HCT116 (cell line): ENCODE measurements at regions not wholly inside any gene's neighbourhood (a gene's known extent, or its start where the extent isn't known, plus 50 kb on each side); places are given as distances from the start of the nearest gene placed in this dataset.

Source experiments
- ATF3 ChIP-seq: IDR thresholded peaks from 2 replicates; pipeline ENCODE4 v1.6.1; 2012
- CBX3 ChIP-seq: IDR thresholded peaks from 2 replicates; pipeline ENCODE4 v1.6.1; 2012; ENCODE audit warnings: low read depth
- CEBPB ChIP-seq: IDR thresholded peaks from 2 replicates; pipeline ENCODE4 v1.6.1; 2012; ENCODE audit warnings: low read depth
- CTCF ChIP-seq, 3 experiments: fragments of 200-600 bp in 1 of 3; sonication (generic) in 1 of 3; IDR thresholded peaks in 2 of 3; conservative IDR thresholded peaks in 1 of 3; 2 replicates each; pipeline ENCODE4 v1.5.1; 2012 to 2017; ENCODE audit warnings: low read depth in 2 of 3, low read length in 2 of 3, antibody characterized with exemption in 1 of 3, borderline replicate concordance in 1 of 3, control low read depth in 1 of 3, mild to moderate bottlenecking in 1 of 3, mixed read lengths in 1 of 3, mixed run types in 1 of 3, moderate library complexity in 1 of 3; ENCODE audit not compliant: insufficient read depth in 1 of 3
- EZH2 ChIP-seq: fragments of 200-600 bp; sonication (generic); IDR thresholded peaks from 2 replicates; pipeline ENCODE4 v1.6.1; 2017; ENCODE audit warnings: antibody characterized with exemption, mixed run types
- FOSL1 ChIP-seq: IDR thresholded peaks from 2 replicates; pipeline ENCODE4 v1.6.1; 2012; ENCODE audit warnings: low read depth
- JUND ChIP-seq: IDR thresholded peaks from 2 replicates; pipeline ENCODE4 v1.6.1; 2012
- POLR2A ChIP-seq: IDR thresholded peaks from 2 replicates; pipeline ENCODE4 v1.7.0; 2011; ENCODE audit warnings: borderline replicate concordance; ENCODE audit not compliant: insufficient read depth, insufficient read length; ENCODE audit errors: extremely low read depth
- RAD21 ChIP-seq: IDR thresholded peaks from 2 replicates; pipeline ENCODE4 v1.6.1; 2012; ENCODE audit warnings: low read depth, mild to moderate bottlenecking
- REST ChIP-seq: IDR thresholded peaks from 2 replicates; pipeline ENCODE4 v1.6.1; 2012; ENCODE audit warnings: low read depth
- SP1 ChIP-seq: IDR thresholded peaks from 2 replicates; pipeline ENCODE4 v1.6.1; 2012; ENCODE audit warnings: low read depth
- TCF7L2 ChIP-seq: IDR thresholded peaks from 2 replicates; pipeline ENCODE4 v1.7.0; 2011; ENCODE audit warnings: borderline replicate concordance, inconsistent platforms; ENCODE audit not compliant: insufficient read depth, insufficient read length; ENCODE audit errors: extremely low read depth
- YY1 ChIP-seq: IDR thresholded peaks from 2 replicates; pipeline ENCODE4 v1.6.1; 2011; ENCODE audit warnings: low read length, low read depth, moderate library complexity, mild to moderate bottlenecking; ENCODE audit not compliant: insufficient replicate concordance; ENCODE audit errors: extremely low read depth
- ZFX ChIP-seq: fragments of 450-650 bp; IDR thresholded peaks from 2 replicates; pipeline ENCODE4 v1.6.1; 2017

- no peak for TF ChIP-seq CTCF (IDR thresholded peaks at IDR 0.05 in 2 of 3, conservative IDR thresholded peaks at IDR 0.05 in 1 of 3; ENCODE audit: borderline replicate concordance in 1 of 3, insufficient read depth in 1 of 3, low read depth in 2 of 3, low read length in 2 of 3)
- no peak for TF ChIP-seq ATF3
- TF ChIP-seq EZH2: no peak
- TF ChIP-seq POLR2A: no peak
- TF ChIP-seq YY1: no peak
- no peak for TF ChIP-seq FOSL1
- no peak for TF ChIP-seq JUND
- no peak for TF ChIP-seq REST
- TF ChIP-seq CBX3: no peak
- TF ChIP-seq SP1: no peak
- TF ChIP-seq CEBPB: no peak
- TF ChIP-seq ZFX: no peak
- no peak for TF ChIP-seq TCF7L2
- TF ChIP-seq RAD21: no peak
Observed at GRCh38 chr2:71830497-71831192, 317.0 kb downstream of the CYP26B1 start.
